ENCODE measurements at regions not wholly inside any gene's neighbourhood (a gene's known extent, or its start where the extent isn't known, plus 50 kb on each side); places are given as distances from the start of the nearest gene placed in this dataset.

DNA sequence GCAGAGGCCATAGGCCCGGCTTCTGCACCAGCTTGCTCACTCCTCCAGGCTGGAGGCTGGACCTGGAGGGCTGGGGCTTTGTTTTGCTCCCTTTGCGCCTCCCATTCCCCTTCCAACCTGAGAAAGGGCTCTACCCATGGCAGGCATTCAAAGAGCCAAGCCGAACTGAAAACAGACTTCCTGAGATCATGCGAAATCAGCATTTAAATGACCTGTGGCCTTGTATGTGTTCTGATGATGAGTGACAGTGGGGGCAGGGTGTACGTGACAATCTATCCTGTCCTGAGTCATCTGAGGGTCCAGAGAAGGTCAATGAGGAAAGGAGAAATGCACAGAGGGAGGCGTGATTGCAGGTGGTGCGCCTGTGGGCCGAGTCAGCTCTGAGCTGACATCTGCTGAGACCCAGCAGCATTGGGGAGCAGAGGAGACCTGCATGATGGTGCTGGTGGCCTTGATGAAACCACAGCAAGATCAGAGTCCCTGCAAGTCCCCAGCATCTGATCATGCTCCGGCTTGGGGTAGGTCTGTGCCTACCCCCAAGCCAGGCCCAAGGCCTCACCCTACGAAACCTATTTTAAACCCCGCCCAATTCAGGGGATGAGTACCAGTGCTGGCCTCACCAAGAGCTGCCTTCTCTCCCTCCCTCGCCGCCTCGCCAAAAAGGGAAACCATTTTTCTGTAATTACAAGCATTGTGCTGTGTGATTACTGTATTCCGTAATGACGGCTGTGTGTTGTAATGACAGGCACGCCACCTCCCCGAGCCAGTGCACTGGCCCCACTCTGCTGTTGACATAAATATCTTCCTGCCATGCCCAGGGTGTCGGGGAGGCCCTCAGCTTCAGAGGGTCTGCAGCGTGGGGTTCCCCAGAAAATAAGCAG is 95.2 kb upstream of the ANO1 start:
- H3K9me2 ChIP-seq (replicated peaks; ENCODE audit: insufficient read depth, low read length) = no peaks in the 10 kb centered on the region
- no peaks in the 10 kb centered on the region for H3K27me3 ChIP-seq (ENCODE audit: low read length)
- no peak overlapping the region for H3K4me3 ChIP-seq (ENCODE audit: insufficient read depth, low read length, poor library complexity, severe bottlenecking)
- H4K20me1 ChIP-seq (ENCODE audit: low read depth, low read length) = no peaks in the 10 kb centered on the region
- TF ChIP-seq, protein P1, sequence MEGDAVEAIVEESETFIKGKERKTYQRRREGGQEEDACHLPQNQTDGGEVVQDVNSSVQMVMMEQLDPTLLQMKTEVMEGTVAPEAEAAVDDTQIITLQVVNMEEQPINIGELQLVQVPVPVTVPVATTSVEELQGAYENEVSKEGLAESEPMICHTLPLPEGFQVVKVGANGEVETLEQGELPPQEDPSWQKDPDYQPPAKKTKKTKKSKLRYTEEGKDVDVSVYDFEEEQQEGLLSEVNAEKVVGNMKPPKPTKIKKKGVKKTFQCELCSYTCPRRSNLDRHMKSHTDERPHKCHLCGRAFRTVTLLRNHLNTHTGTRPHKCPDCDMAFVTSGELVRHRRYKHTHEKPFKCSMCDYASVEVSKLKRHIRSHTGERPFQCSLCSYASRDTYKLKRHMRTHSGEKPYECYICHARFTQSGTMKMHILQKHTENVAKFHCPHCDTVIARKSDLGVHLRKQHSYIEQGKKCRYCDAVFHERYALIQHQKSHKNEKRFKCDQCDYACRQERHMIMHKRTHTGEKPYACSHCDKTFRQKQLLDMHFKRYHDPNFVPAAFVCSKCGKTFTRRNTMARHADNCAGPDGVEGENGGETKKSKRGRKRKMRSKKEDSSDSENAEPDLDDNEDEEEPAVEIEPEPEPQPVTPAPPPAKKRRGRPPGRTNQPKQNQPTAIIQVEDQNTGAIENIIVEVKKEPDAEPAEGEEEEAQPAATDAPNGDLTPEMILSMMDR (IDR thresholded peaks at IDR 0.05; ENCODE audit: insufficient read depth, low read length, poor library complexity, severe bottlenecking) = no peak
- no peak for TF ChIP-seq EZH2phosphoT487 (conservative IDR thresholded peaks at IDR 0.05; ENCODE audit: low read length)
- no peaks in the 10 kb centered on the region for H3F3A ChIP-seq (ENCODE audit: insufficient read depth)
- H3K79me2 ChIP-seq (ENCODE audit: insufficient read depth, low read length) = no peaks in the 10 kb centered on the region
- H3K36me3 ChIP-seq (ENCODE audit: low read length) = no peaks in the 10 kb centered on the region
- H3K4me2 ChIP-seq (ENCODE audit: low read depth, low read length, poor library complexity, severe bottlenecking) = no peak overlapping the region
- H3K9me3 ChIP-seq (ENCODE audit: insufficient read depth, low read length) = no peaks in the 10 kb centered on the region
- H2AFZ ChIP-seq (ENCODE audit: low read depth, low read length, severe bottlenecking) = no peak overlapping the region
- no peak overlapping the region for H3K9ac ChIP-seq (ENCODE audit: low read length)
- no peak overlapping the region for H3K27ac ChIP-seq (ENCODE audit: low read depth, low read length)

GRCh38 chr11:69983571-69983877 is 94.6 kb upstream of the ANO1 start:
- Histone ChIP-seq H3K27ac (ENCODE audit: low read depth, low read length) (no peak overlapping the region), H3K36me3 (ENCODE audit: low read length) (no peaks in the 10 kb centered on the region), H3K27me3 (ENCODE audit: low read length) (no peaks in the 10 kb centered on the region), H2AFZ (ENCODE audit: low read depth, low read length, severe bottlenecking) (no peak overlapping the region), H3K9ac (ENCODE audit: low read length) (no peak overlapping the region), H3K9me2 (replicated peaks; ENCODE audit: insufficient read depth, low read length) (no peaks in the 10 kb centered on the region), H3K9me3 (ENCODE audit: insufficient read depth, low read length) (no peaks in the 10 kb centered on the region), H3K4me2 (ENCODE audit: low read depth, low read length, poor library complexity, severe bottlenecking) (no peak overlapping the region), H3K4me3 (ENCODE audit: insufficient read depth, low read length, poor library complexity, severe bottlenecking) (no peak overlapping the region), H3F3A (ENCODE audit: insufficient read depth) (no peaks in the 10 kb centered on the region), H3K79me2 (ENCODE audit: insufficient read depth, low read length) (no peaks in the 10 kb centered on the region), H4K20me1 (ENCODE audit: low read depth, low read length) (no peaks in the 10 kb centered on the region)
- no peak for TF ChIP-seq EZH2phosphoT487 (conservative IDR thresholded peaks at IDR 0.05; ENCODE audit: low read length)
- TF ChIP-seq, protein P1 (IDR thresholded peaks at IDR 0.05; ENCODE audit: insufficient read depth, low read length, poor library complexity, severe bottlenecking) = no peak

DNA sequence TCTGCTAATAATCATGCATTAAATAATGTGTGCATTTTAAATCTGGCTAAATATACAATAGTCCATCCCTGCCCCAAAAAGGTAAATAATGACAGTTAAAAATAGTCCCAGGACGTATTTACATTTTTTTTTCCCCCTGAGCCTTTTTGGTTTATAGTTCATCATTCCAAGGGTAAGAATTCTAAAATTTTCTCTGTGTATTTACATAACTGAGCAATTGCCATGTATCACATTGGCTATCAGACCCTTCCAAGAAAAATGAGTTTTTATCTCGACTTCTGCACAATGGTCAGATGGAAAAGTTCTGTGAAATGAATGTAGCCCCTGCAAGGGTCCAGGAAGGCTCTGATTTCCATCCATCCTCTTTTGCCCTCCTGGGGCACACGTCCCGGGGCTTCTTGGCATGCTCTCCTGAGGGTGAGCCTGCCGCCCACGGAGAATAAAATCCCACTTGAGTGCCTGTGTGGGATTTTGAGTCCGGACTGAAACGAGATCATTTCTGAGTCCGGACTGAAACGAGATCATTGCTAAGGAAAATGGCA is 94.1 kb upstream of the ANO1 start:
- Histone ChIP-seq H3F3A (ENCODE audit: insufficient read depth) (no peaks in the 10 kb centered on the region), H3K9ac (ENCODE audit: low read length) (no peak overlapping the region), H3K27me3 (ENCODE audit: low read length) (no peaks in the 10 kb centered on the region), H2AFZ (ENCODE audit: low read depth, low read length, severe bottlenecking) (no peak overlapping the region), H3K36me3 (ENCODE audit: low read length) (no peaks in the 10 kb centered on the region), H3K79me2 (ENCODE audit: insufficient read depth, low read length) (no peaks in the 10 kb centered on the region), H3K4me2 (ENCODE audit: low read depth, low read length, poor library complexity, severe bottlenecking) (no peak overlapping the region), H3K9me2 (replicated peaks; ENCODE audit: insufficient read depth, low read length) (no peaks in the 10 kb centered on the region), H3K4me3 (ENCODE audit: insufficient read depth, low read length, poor library complexity, severe bottlenecking) (no peak overlapping the region), H4K20me1 (ENCODE audit: low read depth, low read length) (no peaks in the 10 kb centered on the region), H3K27ac (ENCODE audit: low read depth, low read length) (no peak overlapping the region), H3K9me3 (ENCODE audit: insufficient read depth, low read length) (no peaks in the 10 kb centered on the region)
- TF ChIP-seq EZH2phosphoT487 (conservative IDR thresholded peaks at IDR 0.05; ENCODE audit: low read length) = no peak
- TF ChIP-seq, protein P1 (IDR thresholded peaks at IDR 0.05; ENCODE audit: insufficient read depth, low read length, poor library complexity, severe bottlenecking) = no peak
